ENCODE measurements at regions not wholly inside any gene's neighbourhood (a gene's known extent, or its start where the extent isn't known, plus 50 kb on each side); places are given as distances from the start of the nearest gene placed in this dataset.

DNA sequence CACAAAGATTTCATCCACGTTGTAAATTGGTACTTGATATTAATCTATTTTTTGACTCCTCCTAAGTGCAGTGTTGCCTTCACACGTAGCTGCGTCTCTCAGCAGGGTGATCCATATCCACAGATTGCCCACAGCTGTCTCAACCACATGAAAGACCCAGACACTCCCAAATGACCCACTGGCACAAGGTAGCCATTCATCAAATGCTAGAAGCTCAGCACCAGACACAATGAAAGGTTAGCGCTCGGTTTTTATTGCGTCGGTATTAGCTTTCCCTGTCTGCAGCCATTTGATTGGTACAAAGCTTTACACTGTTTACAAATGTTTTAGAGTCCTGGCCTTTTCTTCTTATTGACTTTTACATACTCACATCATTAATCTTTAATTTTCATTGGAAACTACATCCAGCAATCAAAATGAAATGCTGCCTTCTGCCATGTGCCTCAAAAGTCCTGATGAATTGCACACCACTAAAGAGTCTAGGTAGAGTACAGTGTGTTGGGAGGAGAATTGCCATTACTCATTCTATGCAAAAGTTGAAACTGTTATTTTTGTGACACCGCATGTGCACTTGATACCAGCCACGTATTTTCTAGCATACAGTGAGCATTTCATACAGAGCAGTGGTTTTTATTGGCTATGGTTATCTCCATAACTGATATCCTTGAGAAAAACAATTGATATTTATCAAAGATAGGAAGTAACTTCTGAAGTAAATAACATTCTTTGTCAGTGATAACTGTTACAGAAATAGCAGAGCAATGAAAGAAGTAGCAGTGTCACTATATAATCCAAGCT is 127.3 kb upstream of the NUDT7 start:
- Histone ChIP-seq H3K9me3 (no peaks in the 10 kb centered on the region), H3K27ac (no peak overlapping the region), H3K4me3 (no peak overlapping the region), H3K36me3 (no peaks in the 10 kb centered on the region), H3K27me3 (no peaks in the 10 kb centered on the region), H3K4me1 (no peaks in the 10 kb centered on the region)
- intact Hi-C loops (cut with DNase I): no loop called here
- DNase-seq (ENCODE audit: low spot score in 2 of 2): no peak
- TF ChIP-seq, protein P1, sequence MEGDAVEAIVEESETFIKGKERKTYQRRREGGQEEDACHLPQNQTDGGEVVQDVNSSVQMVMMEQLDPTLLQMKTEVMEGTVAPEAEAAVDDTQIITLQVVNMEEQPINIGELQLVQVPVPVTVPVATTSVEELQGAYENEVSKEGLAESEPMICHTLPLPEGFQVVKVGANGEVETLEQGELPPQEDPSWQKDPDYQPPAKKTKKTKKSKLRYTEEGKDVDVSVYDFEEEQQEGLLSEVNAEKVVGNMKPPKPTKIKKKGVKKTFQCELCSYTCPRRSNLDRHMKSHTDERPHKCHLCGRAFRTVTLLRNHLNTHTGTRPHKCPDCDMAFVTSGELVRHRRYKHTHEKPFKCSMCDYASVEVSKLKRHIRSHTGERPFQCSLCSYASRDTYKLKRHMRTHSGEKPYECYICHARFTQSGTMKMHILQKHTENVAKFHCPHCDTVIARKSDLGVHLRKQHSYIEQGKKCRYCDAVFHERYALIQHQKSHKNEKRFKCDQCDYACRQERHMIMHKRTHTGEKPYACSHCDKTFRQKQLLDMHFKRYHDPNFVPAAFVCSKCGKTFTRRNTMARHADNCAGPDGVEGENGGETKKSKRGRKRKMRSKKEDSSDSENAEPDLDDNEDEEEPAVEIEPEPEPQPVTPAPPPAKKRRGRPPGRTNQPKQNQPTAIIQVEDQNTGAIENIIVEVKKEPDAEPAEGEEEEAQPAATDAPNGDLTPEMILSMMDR (IDR thresholded peaks at IDR 0.05): no peak

DNA sequence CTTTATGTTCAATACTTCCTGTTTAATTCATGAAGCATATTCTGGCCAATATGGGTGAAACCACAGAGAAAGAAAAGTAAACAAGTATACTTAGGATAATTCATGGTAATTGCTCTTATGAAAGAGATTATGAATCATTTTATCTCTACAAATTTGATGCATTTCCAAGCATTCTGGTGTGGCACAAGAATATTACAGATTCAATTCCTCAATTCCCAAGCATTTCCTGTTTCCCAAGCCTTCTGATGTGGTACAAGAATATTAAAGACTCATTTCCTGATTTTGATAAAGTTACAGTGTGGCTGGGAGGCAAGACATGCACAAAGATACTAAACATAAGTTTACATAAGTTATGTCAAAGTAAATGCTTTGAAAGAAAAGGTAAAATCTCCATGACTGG is 126.1 kb upstream of the NUDT7 start:
- no peak for DNase-seq (ENCODE audit: low spot score in 2 of 2)
- Histone ChIP-seq H3K36me3 (no peaks in the 10 kb centered on the region), H3K4me3 (no peak overlapping the region), H3K27me3 (no peaks in the 10 kb centered on the region), H3K9me3 (no peaks in the 10 kb centered on the region), H3K4me1 (no peaks in the 10 kb centered on the region), H3K27ac (no peak overlapping the region)
- TF ChIP-seq, protein P1 (IDR thresholded peaks at IDR 0.05): no peak
- intact Hi-C loops (cut with DNase I): no loop called here

- TF ChIP-seq, protein P1 (IDR thresholded peaks at IDR 0.05): peak in 2 of 3 experiments; percentile 20 to 59
- H3K27me3 ChIP-seq: no peaks in the 10 kb centered on the region
- no peaks in the 10 kb centered on the region for H3K36me3 ChIP-seq
- no peaks in the 10 kb centered on the region for H3K4me1 ChIP-seq
- no peak for DNase-seq (ENCODE audit: low spot score in 2 of 2)
- no peak overlapping the region for H3K4me3 ChIP-seq
- intact Hi-C loops (cut with DNase I): loop anchor here (2.0 kb wide), 1 partner anchor 61 kb away; no protein-coding TSS in a partner anchor
- no peaks in the 10 kb centered on the region for H3K9me3 ChIP-seq
- no peak overlapping the region for H3K27ac ChIP-seq
Measured at GRCh38 chr16:77599793-77600415, 122.4 kb upstream of the NUDT7 start.

- no peaks in the 10 kb centered on the region for H3K9me3 ChIP-seq
- intact Hi-C loops (cut with DNase I): no loop called here
Measured at GRCh38 chr16:77600555-77600954, 121.8 kb upstream of the NUDT7 start.

DNA sequence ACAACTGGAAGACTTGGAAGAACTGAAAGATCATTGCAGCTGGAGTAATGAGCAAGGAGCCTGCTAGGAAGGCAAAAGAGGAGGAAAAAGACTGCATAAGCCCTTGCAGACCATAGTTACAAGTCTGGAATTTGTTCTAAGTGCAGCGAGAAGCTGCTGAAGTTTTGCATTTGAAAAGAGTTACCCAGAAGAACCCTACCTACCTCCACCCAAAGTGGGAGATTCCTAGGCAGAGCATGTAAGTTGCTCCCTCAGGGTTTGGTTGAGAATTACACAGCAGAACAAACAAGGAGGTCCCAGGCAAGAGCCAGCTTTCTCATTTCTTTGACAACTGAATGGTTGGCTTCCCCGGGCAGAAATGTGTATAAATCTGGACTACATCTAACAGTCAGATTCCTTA is 118.7 kb upstream of the NUDT7 start:
- Histone ChIP-seq H3K9me3 (no peaks in the 10 kb centered on the region), H3K4me3 (no peak overlapping the region), H3K36me3 (no peaks in the 10 kb centered on the region), H3K4me1 (no peaks in the 10 kb centered on the region), H3K27me3 (no peaks in the 10 kb centered on the region), H3K27ac (no peak overlapping the region)
- TF ChIP-seq, protein P1 (IDR thresholded peaks at IDR 0.05): no peak
- no peak for DNase-seq (ENCODE audit: low spot score in 2 of 2)
- intact Hi-C loops (cut with DNase I): no loop called here

More at GRCh38 chr16:77600555-77600954, 121.8 kb upstream of the NUDT7 start:
- Histone ChIP-seq H3K4me3 (no peak overlapping the region), H3K27me3 (no peaks in the 10 kb centered on the region), H3K4me1 (no peaks in the 10 kb centered on the region), H3K27ac (no peak overlapping the region), H3K36me3 (no peaks in the 10 kb centered on the region)
- TF ChIP-seq, protein P1 (IDR thresholded peaks at IDR 0.05): no peak
- no peak for DNase-seq (ENCODE audit: low spot score in 2 of 2)

All from ascending aorta (tissue), 2 donors.